GM12892 (cell line): ENCODE measurements at regions not wholly inside any gene's neighbourhood (a gene's known extent, or its start where the extent isn't known, plus 50 kb on each side); places are given as distances from the start of the nearest gene placed in this dataset.

Source experiments
- POLR2A ChIP-seq: IDR thresholded peaks from 2 replicates; pipeline ENCODE4 v1.6.1; 2011; ENCODE audit warnings: low read depth, low read length, control low read depth
- POLR2AphosphoS5 ChIP-seq: IDR thresholded peaks from 2 replicates; pipeline ENCODE4 v1.6.1; 2011; ENCODE audit warnings: low read depth, low read length, control low read depth

DNA sequence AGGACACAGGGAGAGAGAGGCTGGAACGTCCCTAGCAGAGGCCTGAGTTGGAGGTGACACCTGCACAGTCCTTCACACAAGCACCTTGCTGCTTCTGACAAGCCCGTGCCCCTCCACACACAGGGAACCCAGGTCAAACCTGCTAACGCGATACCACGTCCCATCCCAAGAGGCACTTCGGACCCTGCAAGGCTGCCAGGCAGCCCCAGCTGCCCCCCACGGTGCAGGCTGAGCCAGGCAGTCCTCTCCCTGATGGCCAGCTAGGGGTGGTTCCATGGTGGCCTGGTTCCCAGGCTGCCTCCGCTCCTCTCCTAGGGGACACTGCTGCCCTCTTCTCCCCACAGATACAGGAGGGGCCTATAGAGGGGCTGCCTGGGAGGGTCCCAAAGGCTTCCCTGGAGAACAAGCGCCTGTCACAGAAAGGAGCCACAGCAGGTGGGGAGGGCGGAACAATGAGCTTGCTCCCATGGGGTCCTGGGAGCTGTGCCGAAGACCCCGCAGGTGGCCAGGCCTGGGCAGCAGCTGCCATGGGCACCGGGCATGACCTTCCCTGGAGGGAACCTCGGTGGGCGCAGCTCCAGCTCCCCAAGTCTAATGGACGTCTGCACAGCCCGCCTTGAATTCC, 434.2 kb upstream of the MYT1L start:
- TF ChIP-seq POLR2A (no peak), POLR2AphosphoS5 (no peak)
